Ishikawa (cell line): ENCODE measurements at regions not wholly inside any gene's neighbourhood (a gene's known extent, or its start where the extent isn't known, plus 50 kb on each side); places are given as distances from the start of the nearest gene placed in this dataset.

Source experiments
- CEBPB ChIP-seq: IDR thresholded peaks from 2 replicates; pipeline ENCODE4 v1.6.1; 2012
- CREB1 ChIP-seq: IDR thresholded peaks from 2 replicates; pipeline ENCODE4 v1.6.1; 2012; ENCODE audit warnings: low read depth
- EGR1 ChIP-seq: IDR thresholded peaks from 2 replicates; pipeline ENCODE4 v1.6.1; 2012
- EP300 ChIP-seq: IDR thresholded peaks from 2 replicates; pipeline ENCODE4 v1.6.1; 2012; ENCODE audit warnings: borderline replicate concordance
- FOXM1 ChIP-seq: IDR thresholded peaks from 2 replicates; pipeline ENCODE4 v1.6.1; 2012; ENCODE audit warnings: low read depth, borderline replicate concordance
- NFIC ChIP-seq: IDR thresholded peaks from 2 replicates; pipeline ENCODE4 v1.6.1; 2012
- RAD21 ChIP-seq: IDR thresholded peaks from 2 replicates; pipeline ENCODE4 v1.6.1; 2012; ENCODE audit warnings: low read depth
- REST ChIP-seq: IDR thresholded peaks from 2 replicates; pipeline ENCODE4 v1.6.1; 2012; ENCODE audit warnings: low read depth, mild to moderate bottlenecking
- TAF1 ChIP-seq: IDR thresholded peaks from 2 replicates; pipeline ENCODE4 v1.6.1; 2012; ENCODE audit warnings: low read depth, mild to moderate bottlenecking
- TCF12 ChIP-seq: IDR thresholded peaks from 2 replicates; pipeline ENCODE4 v1.6.1; 2012; ENCODE audit warnings: low read depth
- YY1 ChIP-seq: IDR thresholded peaks from 2 replicates; pipeline ENCODE4 v1.6.1; 2012; ENCODE audit warnings: low read depth
- TF ChIP-seq, protein P1 (sequence below): IDR thresholded peaks from 2 replicates; pipeline ENCODE4 v1.6.1; 2012

DNA sequence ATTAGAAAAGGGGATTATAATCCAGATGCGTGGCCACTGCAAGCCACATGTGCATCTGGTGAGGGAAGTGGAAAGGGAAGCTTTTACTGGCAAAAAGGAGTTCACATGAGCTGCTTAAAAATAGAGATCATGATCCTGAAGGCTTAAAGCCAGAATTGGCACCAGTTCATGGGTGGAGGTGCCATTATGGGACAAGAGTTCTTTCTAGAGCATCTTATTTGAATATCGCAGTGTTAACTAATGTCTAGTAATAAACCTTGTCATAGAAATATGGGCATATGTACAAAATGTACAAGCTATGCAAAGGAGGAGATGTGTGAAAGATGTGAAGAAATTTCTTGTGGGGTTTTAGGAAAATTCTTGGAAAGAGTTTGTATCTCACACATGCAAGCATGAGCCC lies 178.4 kb upstream of the CBLB start:
- TF ChIP-seq REST (no peak), EP300 (no peak), YY1 (no peak), CEBPB (no peak), RAD21 (no peak), CREB1 (no peak), TAF1 (no peak), NFIC (no peak), FOXM1 (no peak), EGR1 (no peak), TCF12 (no peak)
- TF ChIP-seq, protein P1, sequence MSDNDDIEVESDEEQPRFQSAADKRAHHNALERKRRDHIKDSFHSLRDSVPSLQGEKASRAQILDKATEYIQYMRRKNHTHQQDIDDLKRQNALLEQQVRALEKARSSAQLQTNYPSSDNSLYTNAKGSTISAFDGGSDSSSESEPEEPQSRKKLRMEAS, result no peak
